DMS114 treated with DMSO at 0.1 percent for 48 hours (cell line): ENCODE measurements at regions not wholly inside any gene's neighbourhood (a gene's known extent, or its start where the extent isn't known, plus 50 kb on each side); places are given as distances from the start of the nearest gene placed in this dataset.
"Not testable (repeated sequence)": the region's sequence is repeated elsewhere in the genome, so short reads cannot be mapped to it uniquely, and the experiment has no call there.

Experiments used
- DNase-seq: peaks from one replicate; lab custom pipeline; 2025; ENCODE audit not compliant: unreplicated experiment; lab: John Stamatoyannopoulos, UW

DNA sequence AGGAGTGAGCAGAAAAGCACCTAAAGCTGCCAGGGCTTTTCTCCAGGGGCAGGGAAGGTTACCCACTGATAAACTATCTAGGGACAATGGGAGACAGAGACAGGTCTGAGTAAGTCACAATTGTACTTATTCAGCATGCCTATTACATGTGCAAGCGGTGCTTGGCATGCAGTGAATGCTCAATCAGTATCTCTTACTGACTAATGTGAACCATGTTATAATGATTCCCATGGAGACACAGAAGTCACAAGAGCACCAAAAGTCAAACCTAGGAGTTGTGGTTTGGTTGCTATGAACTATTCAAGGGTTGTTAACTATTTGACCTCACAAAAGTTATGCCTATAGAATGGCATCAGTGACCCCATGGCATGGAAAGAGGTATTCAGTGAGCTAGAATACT lies 50.0 kb upstream of the RASGRP1 start:
- DNase-seq, result no peak

DNA sequence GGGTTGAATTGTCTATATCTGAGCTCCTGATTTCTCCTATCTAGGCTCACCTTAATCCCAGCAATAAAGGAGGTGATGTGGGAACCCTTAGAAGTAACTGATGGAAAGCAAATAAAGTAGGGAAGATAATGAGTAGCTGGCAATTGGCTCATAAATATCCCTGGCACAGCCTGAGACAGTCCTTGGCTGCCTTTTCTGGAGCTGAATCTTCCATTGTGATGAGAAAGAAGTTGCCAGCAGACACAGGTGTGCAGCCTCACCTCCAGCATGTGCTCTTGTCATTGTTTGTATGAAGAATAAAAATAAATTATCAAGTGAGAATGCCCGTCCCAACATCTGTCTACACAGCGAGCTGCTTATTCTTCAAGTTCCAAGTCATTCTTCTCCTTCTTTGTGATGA lies 53.2 kb upstream of the RASGRP1 start:
- DNase-seq, result no peak

DNA sequence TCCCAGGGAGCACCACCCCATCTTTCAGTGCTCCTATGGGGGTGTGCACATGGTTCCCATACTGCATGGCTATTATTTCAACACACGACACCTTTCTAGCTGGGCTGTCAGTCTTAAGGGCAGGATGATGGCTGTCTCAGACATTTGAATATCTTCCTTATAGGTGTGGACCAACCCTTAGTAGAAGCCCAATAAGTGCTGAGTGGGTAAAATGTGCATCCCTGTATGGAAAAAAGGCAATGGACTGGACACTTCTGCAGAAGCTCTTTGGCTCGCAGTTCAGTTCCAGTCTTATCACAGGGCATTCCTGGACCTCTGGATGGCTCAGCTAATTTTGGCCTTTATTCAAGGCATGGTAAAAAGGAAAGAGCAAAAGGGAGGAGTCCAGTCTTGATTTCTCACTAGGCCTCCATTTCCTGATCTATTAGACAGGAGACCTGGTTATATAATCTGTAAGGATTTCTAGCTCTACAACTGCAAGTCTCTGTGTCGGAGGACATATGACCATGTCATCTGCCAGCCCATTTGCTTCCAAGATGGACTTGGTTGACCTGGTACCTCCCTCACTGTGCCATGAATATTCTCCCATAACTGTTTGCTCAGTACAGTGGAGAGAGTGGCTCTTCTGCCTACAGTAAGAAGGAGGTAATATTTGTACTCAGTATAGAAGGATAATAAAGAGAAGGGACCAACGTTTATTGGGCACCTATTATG lies 53.8 kb upstream of the RASGRP1 start:
- no peak for DNase-seq

DNA sequence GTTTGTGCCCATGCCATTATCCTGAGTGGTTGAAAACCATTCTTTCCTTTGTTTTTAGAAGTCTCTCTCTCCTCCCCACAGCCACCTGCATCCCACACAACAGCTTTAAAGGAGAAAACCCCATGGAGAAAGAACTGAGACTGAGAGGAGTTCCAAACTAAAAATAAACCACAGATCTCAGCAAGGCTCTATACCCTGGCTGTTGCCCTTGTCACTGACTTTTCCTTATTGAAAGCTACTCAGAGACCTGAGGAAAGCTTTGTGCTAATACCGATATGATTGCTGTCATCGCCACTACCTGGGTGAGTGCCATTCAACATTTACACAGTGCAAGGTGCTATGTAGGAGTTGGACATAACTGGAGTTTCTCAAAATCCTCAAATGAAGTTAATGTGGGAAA lies 55.5 kb upstream of the RASGRP1 start:
- DNase-seq, result no peak

DNA sequence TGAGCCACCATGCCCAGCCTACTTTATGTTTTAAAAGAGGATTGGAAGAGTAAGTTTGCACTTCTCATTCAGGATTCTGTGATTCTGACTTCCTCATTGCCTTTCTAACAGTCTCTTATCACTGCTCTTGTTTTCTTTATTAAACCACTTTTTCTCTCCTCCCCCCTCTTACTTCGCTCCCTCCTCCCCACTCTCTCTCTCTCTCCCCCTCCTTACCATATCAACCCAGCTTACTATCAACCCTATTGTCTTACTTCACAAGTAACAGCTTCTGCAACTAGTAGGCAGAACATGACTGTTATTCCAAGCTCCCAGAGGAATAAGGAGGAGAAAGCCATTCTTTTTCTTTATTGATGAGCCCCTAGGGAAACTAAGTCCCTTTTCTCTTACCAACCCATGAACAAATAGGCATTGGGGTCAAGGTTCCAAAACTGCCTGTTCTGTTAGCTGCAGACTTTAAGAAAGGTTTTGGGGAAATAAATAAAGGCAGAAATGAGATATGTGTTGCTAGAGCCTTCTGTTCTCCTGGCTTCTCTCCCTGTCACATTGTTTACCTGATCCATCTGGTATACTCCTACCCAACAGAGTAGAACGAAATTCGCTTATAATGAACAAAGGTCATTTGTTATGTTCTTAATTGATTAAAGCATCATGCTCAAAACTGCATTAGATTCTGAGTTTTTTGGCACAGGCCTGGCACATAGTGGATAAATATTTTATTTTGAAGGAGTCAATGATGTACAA lies 56.4 kb upstream of the RASGRP1 start:
- no peak for DNase-seq

DNA sequence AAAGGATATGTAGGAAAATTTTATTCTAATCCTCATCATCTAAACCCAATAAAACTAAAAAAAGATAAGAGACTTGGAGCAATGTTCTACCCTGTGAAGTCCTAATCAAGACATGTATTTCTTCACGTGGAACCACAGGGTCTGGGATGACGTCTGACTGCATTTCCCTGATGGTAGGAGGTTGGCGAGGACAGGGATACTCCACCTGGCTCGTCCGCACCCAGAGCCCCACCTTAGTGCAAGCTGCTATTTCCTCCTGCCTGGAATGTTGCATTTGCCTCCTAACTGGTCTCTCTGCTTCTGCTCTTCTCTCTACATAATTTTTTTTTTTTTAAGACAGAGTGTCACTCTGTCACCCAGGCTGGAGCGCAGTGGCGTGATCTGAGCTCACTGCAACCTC lies 57.7 kb upstream of the RASGRP1 start:
- no peak for DNase-seq

DNA sequence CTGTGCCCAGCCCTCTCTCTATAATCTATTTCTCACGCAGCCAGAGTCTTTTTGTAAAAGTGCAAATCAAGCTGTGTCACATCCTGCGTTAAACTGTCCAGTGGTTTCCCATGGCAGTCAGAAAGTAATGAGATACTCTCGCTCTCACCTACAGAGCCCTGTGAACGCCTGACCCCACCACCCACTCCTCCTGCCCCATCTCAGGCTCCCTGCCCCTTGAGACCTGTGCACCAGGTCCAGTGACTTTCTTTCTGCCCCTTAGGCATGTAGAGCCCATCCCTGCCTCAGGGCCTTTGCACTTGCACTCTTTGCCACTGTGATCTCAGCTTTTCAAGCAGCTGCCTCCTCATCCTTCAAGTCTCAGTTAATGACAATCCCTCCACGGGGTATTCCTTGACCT lies 58.3 kb upstream of the RASGRP1 start:
- DNase-seq, result no peak

DNA sequence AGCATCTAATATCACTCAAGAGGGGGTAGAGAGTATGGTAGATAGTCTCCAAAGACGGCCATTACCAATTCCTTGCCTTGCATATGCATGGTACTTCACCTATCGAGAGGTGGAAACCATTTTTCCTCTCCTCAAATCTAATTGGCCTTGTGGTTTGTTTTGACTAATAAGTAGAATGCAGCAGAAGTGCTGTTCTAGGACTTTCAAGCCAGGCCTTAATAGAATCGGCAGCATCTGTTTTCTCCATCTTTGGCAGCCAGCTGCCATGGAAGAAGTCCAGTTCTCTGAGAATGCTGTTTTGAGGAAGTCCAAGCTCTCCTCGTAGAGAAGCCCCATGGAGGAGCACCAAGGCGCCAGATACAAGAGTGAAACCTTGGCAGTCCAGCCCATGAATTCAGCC lies 59.1 kb upstream of the RASGRP1 start:
- no peak for DNase-seq

DNA sequence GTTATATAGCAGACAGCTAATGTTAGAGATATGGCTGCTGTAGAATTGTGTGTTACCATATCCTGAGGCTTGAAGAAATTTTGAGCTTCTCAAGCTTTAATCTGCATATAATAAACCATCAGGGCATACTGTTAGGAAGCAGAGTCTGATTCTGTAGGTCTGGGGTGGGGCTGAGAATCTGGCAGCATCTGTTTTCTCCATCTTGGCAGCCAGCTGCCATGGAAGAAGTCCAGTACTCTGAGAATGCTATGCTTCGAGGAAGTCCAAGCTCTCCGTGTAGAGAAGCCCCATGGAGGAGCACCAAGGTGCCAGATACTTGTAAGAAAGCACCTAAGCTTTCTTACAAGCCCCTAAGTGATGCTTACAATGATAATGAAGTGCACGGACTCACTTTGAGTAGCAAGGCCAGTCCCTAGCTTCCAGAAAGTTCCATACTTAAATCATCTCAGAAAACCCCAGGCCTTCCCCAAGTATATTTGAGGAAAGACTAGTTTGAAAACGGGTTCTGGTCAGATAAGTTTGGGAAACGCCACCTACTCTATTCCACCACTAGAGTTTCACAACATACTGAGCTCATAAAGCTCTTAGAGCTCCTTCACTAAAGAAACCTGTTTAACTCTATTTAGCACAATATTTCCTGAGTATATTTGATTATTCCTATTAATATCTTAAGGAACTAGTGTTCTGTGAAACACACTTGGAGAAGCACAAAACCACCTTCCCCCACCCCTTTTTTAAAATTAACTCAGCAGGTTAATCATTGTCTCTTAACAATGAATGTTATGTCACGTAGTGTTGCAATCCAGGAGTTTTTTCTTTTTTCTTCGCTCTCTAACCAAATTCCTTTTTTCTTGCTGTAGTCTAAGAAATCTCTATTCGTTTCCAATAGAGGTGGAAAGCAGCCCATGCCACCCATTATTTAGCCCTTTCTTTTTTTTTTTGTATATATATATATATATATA lies 59.9 kb upstream of the RASGRP1 start:
- DNase-seq, result no peak

DNA sequence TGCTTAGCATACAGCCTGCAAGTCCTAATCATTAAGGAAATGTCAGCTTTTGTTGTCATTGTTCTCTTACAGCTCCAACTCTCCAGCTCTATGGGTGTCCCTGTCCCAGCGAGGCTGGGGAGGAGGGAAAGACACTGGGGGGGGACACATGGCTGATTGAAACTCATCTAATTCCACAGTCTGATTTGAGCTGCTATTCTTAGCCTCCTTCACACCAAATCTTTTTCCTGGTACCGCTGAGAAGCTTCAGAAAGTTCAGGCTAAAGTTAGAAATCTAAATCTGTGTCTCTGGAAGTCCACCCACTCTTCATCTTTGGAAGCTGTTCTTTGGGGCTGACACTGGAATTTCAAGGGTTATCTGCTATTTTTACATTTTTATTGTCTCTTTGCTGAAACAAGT lies 61.3 kb upstream of the RASGRP1 start:
- no peak for DNase-seq

DNA sequence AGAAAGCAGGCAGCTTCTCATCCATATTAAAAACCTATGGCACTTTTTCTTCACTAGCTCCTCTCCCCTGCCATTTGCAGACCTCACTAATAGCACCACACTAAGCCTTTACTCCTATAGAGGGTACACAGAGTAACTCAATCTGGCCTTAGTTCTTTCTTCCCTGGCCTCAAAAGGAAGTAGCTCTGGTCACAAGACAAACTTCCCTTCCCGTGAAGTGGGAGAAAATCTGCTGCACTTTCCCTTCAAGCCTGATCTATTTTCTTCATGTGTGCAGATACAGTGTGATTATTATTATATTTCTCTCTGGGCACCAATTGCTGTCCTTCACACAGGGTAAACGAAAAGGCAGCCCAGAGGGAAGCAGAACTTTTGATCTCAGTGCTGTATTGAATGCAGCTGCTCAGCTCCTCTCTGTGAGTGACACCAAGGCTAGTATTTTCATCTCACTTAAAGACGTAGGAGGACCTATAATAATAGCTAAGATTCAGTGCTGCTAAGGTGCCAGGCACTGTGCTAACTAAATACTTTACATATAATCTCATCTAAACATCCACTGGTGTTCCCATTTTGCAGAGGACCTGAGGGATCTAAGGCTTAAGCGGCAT lies 61.9 kb upstream of the RASGRP1 start:
- no peak for DNase-seq

DNA sequence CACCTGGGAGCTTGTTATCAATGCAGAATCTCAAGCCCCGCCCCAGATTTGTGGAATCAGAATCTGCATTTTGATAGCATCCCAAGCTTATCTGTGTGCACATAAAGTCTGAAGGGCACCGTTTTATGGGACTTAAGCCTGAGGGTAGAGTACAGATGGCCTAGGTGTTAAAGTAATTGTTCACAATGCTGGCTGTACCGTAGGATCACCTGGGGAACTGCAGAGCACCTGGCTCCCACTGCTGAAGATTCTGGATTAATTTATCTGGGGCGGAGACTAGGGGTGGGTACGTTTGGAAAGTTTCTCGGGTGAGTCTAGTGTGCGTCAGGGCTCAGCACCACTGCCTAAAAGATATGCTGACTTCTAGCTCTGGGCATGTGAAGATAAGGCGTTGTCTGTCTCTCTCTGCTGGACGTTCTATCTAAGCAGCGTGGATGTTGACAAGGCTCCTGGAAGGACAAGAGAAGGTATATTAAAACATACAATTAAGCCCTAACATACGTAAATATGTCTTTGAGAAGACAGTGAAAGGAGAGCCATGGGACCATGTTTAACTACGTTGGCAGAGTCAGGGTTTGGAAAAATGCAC lies 63.2 kb upstream of the RASGRP1 start:
- DNase-seq, result no peak

DNA sequence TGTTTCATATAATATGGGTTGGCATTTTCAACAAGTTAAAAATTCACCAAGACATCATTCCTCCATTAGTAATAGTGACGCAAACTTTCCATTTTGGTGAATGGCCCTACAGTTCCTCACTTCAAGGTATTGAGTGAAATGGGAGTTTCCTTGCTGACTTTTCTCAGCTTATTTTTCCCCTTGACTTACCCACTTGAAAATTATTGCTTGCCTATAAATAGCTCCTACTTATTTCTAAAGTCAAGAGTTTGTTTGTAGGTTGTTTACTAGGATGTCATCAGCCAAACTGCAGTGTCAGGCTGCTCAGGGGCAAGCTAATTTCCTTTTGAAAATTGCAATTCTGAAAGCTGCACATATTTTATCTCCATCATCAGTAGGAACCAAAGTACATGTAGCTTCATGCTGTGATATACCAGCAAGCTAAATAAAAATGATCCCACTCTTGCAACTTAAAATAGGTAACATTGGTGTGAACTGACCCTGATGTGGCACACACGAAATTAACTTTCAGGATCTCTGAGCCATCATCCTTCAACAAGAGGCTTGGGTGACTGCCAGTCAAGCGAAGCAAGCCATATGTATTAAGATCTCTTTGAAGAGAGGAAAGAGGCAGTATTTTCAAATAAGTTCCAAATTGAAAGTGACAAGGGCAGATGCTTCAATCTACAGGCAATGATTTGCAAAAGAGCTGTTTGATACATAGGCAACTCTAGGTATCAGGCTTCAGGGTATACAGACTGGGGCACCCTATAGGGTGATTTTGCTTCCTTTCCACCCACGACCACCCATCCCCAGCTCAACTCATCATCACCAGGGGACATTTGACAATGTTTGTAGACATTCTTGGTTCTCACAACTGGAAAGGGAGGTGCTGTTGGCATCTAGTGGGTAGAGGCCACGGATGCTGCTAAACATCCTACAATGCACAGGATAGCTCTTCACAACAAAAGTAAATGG lies 66.8 kb upstream of the RASGRP1 start:
- DNase-seq, result no peak

DNA sequence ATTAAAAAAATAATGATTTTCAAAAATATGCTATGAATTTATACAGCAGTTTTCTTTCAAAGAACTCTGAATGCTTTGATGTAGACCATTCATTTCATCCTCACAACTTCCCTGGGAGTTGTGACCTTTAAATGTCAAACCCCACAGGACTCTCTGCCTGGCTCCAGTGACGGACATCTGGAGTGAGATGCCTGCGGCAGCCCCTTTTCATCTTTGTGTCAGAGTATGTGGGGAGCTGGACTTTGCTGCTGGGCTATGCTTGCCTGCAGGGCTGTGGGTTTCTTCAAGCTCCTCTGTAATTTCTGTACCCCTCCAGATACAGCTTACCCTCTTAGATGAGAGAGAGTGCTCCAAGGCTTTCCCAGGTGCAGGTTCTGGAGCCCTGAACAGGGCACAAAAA lies 70.6 kb upstream of the RASGRP1 start:
- DNase-seq, result no peak

DNA sequence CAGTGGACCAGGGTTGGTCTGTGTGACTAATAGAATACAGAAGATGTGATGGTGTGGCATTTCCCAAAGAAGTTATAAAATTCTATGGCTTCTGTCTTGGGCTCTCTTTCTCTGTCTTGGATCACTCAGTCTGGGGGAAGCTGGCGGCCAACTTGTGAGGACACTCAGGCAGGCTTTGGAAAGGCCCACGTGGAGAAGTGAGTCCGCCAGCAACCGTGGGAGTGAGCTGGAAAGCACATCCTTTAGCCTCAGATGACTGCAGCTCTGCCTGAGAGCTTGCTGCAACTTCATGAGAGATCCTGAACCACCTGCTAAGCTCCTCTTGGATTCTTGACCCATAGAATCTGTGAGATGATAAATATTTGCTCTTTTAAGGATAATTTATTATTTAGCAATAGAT lies 72.0 kb upstream of the RASGRP1 start:
- no peak for DNase-seq

DNA sequence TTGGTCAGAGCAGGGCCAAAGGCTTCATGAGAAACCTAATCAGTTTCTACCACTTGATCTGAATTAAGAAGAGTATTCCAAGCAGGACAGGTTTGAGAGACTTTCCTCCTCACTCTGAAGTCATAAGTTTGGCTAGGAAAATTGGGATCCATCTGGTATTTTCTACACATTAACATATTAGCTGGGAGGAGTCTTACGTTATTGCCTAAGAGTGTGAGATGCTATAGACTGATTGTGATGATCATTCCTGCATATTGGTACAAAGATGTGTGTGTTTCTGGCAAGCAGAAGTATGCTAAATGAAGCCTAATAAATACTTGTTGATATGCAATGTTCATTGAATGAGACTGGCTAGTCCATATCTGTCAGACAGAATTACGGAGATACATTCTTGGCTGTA lies 73.5 kb upstream of the RASGRP1 start:
- DNase-seq, result no peak

DNA sequence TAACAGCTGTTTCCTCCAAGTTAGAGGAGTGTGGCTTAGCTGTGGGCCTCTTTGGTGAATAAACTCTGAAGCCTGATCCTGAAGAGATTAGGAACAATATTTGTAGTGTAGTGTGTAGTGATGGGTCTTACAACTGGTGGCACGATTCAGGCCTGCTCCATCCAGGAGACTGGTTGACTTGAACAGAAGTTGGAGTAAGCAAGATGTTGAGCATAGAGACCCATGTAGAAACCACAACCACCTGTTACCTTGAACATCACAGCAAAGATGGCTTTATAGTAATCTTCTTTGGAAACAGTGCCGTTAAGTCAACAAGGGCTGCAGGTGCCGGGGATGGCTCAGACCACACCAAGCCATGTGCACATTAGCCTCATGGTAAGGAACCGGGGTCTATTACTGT lies 74.2 kb upstream of the RASGRP1 start:
- no peak for DNase-seq

DNA sequence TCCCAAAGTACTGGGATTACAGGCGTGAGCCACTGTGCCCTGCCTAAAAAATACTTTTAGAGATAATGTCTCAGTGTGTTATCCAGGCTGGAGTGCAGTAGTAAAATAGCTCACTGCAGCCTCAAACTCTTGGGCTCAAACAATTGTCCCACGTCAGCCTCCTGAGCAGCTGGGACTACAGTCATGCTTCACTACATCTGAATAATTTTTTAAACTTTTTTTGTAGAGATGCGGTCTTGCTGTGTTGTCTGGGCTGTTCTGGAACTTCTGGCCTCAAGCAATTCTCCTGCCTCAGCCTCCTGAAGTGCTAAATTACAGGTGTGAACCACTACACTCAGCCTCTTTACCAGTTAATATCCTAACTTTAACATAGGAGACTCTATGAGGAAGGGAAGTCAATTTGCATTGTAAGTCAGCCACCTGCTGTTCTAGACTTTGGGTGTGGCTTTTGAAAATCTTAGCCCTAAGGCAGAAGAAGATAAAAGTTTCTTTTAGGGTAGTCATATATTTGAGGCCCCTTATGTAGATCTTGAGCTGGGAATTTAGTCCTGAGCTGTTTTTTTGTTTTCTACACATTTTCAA lies 78.2 kb upstream of the RASGRP1 start:
- no peak for DNase-seq

DNA sequence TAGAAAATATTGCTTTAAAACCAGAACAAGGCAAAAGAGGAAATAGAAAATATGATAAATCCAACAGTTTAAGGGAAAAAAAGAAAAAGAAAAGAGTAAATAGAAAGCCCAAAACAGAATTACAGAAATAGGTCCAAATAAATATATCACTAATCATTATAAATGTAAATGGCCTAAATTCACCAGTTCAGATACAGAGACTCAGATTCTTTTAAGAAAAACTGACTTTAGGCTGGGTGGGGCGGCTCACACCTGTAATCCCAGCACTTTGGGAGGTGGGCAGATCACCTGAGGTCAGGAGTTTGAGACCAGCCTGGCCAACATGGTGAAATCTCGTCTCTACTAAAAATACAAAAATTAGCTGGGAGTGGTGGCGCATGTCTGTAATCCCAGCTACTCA lies 79.7 kb upstream of the RASGRP1 start:
- not testable (repeated sequence) for DNase-seq
